NCI-H526 treated with DMSO at 0.1 percent for 48 hours (cell line): ENCODE measurements at regions not wholly inside any gene's neighbourhood (a gene's known extent, or its start where the extent isn't known, plus 50 kb on each side); places are given as distances from the start of the nearest gene placed in this dataset.
"Not testable (repeated sequence)": the region's sequence is repeated elsewhere in the genome, so short reads cannot be mapped to it uniquely, and the experiment has no call there.

ENCODE experiments used
- DNase-seq: peaks from one replicate; lab custom pipeline; 2025; lab: John Stamatoyannopoulos, UW

GRCh38 chr1:94672934-94673333 lies 131.4 kb upstream of the F3 start:
- DNase-seq, result no peak

- no peak for DNase-seq
Measured at GRCh38 chr1:94672001-94672400, 130.4 kb upstream of the F3 start.

- no peak for DNase-seq
Measured at GRCh38 chr1:94670273-94670672, 128.7 kb upstream of the F3 start.

- DNase-seq, result no peak
Measured at GRCh38 chr1:94669198-94669597, 127.6 kb upstream of the F3 start.

GRCh38 chr1:94668528-94668927 lies 127.0 kb upstream of the F3 start:
- no peak for DNase-seq

GRCh38 chr1:94667818-94668217 lies 126.3 kb upstream of the F3 start:
- DNase-seq, result no peak

- DNase-seq, result no peak
Measured at GRCh38 chr1:94666797-94667196, 125.2 kb upstream of the F3 start.

GRCh38 chr1:94661431-94661932 lies 119.9 kb upstream of the F3 start:
- DNase-seq, result peak; percentile 70

- peak; percentile 33 for DNase-seq
Measured at GRCh38 chr1:94660994-94661393, 119.4 kb upstream of the F3 start.

GRCh38 chr1:94660258-94660657 lies 118.7 kb upstream of the F3 start:
- DNase-seq, result no peak

GRCh38 chr1:94659202-94659601 lies 117.6 kb upstream of the F3 start:
- DNase-seq, result not testable (repeated sequence)

- no peak for DNase-seq
Measured at GRCh38 chr1:94658221-94658620, 116.7 kb upstream of the F3 start.

- DNase-seq, result not testable (repeated sequence)
Measured at GRCh38 chr1:94657776-94658175, 116.2 kb upstream of the F3 start.

GRCh38 chr1:94656967-94657366 lies 115.4 kb upstream of the F3 start:
- DNase-seq, result no peak

- DNase-seq, result no peak
Measured at GRCh38 chr1:94654919-94655318, 113.4 kb upstream of the F3 start.

GRCh38 chr1:94654459-94654858 lies 112.9 kb upstream of the F3 start:
- no peak for DNase-seq

GRCh38 chr1:94654031-94654430 lies 112.5 kb upstream of the F3 start:
- no peak for DNase-seq

- no peak for DNase-seq
Measured at GRCh38 chr1:94653454-94653853, 111.9 kb upstream of the F3 start.

- no peak for DNase-seq
Measured at GRCh38 chr1:94651076-94651475, 109.5 kb upstream of the F3 start.

- DNase-seq, result no peak
Measured at GRCh38 chr1:94650301-94650700, 108.7 kb upstream of the F3 start.

GRCh38 chr1:94648225-94649007 lies 106.9 kb upstream of the F3 start:
- no peak for DNase-seq

- no peak for DNase-seq
Measured at GRCh38 chr1:94646786-94647555, 105.4 kb upstream of the F3 start.

GRCh38 chr1:94646141-94646643 lies 104.6 kb upstream of the F3 start:
- DNase-seq, result no peak
